HPDE6-E6E7 (cell line): ENCODE measurements at regions not wholly inside any gene's neighbourhood (a gene's known extent, or its start where the extent isn't known, plus 50 kb on each side); places are given as distances from the start of the nearest gene placed in this dataset.

ENCODE experiments used
- DNase-seq: peaks from one replicate; pipeline ENCODE4 v3.0.0; 2011; ENCODE audit warnings: missing footprints; ENCODE audit errors: extremely low spot score

- no peak for DNase-seq
Observed at GRCh38 chr7:9846902-9847301, 1126.8 kb upstream of the PHF14 start.

- no peak for DNase-seq
Observed at GRCh38 chr7:9854605-9855004, 1119.1 kb upstream of the PHF14 start.

DNA sequence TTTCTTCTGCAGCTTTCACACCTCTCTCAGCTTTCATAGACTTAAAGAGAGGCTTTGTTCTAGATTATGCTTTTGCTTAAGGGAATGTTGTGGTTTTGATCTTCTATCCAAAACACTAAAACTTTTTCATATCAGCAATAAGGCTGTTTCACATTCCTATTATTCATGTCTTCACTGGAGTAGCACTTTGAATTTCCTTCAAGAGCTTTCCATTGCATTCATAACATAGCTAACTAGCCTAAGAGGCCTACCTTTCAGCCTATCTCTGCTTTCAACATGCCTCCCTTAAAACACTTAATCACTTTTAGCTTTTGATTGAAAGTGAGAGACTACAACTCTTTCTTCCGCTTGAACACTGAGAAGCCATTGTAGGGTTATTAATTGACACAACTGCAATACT lies 1117.0 kb upstream of the PHF14 start:
- DNase-seq = no peak

DNA sequence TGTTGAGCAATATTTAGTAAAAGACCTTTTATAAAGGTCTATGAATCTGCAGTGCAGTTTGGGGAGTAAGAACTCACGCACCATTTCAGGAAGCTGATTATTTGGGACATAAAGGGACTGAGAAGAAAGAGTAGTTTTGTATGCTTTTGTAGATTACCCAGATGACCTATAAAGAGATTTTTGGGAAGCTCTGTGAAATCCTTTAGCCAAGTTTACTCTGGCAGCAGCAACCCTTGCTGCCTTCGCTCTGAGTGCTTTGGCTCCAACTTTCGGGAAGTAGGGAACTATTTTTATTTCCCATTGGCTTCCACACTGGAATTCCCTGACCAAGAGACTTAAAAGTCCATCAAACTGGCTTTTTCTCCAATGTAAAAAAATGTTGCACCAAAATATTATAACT lies 1110.1 kb upstream of the PHF14 start:
- DNase-seq = no peak

DNA sequence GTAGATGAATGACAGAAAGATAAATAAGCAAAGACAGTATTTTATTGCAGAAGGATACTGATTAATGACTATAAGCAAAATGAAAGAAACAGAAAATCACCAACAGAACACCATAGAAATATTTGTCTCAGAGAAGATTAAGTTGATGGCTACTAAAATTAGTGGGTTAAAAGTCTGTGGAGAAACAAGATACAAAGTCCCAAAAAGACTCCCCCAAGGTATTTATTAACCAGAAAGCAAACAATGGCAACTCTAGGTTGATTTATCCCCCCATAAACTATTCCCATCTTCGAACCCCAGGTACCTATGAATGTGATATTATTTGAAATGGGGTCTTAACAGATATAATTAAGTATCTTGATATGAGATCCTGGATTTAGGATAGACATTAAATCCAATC lies 1104.5 kb upstream of the PHF14 start:
- DNase-seq = no peak

DNA sequence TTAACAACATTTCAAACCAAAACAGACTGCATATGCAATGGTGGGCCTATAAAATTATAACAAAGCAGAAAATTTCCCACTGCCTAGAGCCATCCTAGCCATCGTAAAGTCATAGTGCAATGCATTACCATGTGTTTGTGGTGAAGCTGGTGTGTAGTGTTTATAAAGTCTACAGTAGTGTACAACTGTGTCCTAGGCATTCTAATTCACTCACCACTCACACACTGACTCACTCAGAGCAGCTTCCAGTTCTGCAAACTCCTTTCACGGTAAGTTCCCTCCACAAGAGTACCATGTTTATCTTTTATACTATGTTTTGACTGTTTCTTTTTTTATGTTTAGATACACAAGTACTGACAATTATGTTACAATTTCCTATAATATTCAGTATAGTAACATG lies 1104.1 kb upstream of the PHF14 start:
- no peak for DNase-seq

DNA sequence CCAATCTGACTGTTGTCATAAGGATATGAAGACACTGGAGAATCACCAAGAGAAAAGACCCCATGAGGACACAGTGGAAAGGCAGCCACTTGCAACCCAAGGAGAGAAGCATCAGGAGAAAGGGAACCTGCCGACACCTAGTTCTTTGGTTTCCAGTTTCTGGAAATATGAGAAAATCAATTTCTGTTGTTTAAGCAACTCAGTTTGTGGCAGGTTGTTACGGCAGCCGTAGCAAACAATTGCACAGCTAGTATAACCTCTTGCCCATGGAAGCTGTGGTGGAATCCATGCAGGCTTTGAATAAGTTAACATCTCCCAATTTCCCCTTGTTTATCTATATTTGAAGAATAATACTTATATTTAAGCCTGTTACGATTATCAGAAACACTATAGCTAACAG lies 1103.0 kb upstream of the PHF14 start:
- no peak for DNase-seq

DNA sequence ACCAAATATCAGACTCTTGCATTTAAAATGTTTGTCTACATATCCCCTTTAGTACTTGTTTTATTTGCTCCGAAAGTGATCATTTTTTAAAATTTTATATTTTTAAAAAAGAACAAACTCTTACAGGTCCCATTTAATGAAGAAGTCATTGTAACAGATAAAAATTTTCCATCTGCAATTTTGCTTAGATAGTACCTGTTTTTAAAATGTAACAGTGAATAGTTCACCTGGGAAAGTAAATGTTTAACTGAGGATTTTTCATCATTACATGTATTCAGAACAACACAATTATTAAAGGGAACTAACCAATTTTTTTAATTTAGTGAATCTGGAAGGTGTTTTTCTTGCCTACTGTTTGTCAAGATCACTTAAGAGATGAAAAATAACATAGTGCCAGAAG lies 1099.5 kb upstream of the PHF14 start:
- DNase-seq = no peak

DNA sequence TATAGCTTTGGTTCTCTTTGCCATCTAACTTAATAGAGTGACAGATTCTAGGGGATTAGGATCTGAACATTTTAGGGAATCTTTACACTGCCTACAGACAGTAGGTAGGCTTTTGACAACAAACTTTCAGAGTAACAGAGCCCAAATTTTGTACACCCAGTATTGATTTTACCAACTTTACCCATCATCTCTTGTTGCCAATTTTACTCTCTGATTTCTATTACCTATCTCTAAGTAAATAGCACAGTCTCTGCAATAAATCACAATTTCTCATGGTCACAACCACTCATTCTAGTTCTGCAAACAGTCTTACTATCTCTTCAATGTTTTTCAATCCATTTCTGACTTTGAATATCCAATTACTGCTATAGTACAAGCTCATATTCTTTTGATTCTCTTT lies 1097.6 kb upstream of the PHF14 start:
- DNase-seq = no peak

DNA sequence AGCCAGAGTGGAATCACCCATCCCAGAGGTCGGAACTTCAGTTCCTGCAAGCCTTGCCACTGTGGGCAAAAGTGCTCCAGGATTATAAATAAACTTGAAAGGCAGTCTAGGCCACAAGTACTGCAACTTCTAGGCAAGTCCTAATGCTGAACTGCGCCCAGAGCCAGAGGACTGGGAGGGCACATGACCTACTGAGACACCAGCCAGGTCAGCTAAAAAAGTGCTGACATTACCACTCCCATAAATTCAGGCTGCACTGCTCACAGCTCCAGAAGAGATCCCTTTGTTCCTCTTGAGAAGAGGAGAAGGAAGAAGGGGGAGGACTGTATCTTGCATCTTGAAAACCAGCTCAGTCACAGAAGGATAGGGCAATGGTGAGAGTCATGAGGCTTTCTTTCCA lies 1084.1 kb upstream of the PHF14 start:
- DNase-seq = no peak

DNA sequence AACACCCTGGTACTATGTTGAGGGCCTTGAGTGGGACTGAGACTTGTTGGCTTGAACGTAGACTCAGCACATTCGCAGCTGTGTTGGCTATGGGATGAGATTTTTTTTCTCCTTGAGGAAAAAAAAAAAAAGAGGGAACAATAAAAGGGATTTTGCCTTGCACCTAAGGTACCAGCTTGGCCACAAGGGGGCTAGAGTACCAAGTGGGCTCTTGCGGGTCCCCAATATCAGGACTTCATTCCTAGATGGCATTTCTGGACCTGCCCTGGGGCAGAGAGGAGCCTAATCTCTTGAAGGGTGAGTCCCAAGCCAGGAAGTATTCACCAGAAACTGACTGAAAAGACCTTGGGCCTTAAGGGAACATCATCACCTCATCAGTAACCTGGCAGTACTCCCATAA lies 1083.6 kb upstream of the PHF14 start:
- no peak for DNase-seq

GRCh38 chr7:9891056-9891455 lies 1082.6 kb upstream of the PHF14 start:
- DNase-seq = no peak

GRCh38 chr7:9900339-9900738 lies 1073.3 kb upstream of the PHF14 start:
- DNase-seq = no peak

- DNase-seq = no peak
Observed at GRCh38 chr7:9921326-9921725, 1052.3 kb upstream of the PHF14 start.

DNA sequence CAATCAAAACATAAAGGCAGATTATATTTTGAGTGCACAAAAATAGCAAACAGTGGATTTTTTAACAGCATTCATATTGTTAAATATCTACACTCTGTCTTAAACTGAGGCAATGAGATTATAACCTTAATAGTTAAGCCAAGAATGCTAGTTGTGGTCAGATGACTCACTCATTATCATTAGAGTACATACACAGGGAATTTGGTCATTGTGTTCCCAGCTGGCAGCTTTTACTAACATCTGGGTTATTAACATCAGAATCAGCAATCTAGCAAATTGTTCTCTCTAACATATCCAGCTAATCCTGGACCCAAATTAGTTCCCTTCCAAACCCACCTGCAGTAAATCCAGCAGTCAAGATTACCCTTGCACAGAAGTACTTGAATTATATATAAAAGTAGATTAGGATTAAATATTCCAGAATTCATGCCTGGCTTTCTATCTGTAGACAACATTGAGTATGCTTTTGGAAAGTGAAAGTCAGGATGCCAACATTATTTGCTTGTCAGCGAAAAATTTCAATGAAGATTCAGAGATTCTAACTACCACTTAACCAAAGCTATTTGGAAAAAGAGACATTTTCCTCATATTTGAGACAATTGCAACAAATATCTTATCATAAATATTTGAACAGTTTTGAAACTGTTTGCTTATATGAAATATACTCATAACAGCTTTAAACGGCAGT lies 1035.6 kb upstream of the PHF14 start:
- no peak for DNase-seq

DNA sequence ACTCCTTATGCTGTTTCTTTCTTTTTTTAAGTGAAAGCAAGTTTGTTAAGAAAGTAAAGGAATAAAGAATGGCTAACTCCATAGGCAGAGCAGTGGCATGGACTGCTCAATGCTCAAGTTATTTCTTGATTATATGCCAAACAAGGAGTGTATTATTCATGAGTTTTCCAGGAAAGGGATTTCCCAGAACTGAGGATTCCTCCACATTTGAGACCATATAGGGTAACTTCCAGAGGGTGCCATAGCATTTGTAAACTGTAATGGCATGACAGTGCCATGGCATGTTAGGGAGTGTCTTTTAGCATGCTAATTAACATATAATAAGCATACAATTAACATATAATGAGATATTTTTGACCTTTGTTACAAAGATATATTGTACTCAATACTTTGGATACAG lies 1034.5 kb upstream of the PHF14 start:
- DNase-seq = no peak

- DNase-seq = no peak
Observed at GRCh38 chr7:9945131-9945530, 1028.5 kb upstream of the PHF14 start.

DNA sequence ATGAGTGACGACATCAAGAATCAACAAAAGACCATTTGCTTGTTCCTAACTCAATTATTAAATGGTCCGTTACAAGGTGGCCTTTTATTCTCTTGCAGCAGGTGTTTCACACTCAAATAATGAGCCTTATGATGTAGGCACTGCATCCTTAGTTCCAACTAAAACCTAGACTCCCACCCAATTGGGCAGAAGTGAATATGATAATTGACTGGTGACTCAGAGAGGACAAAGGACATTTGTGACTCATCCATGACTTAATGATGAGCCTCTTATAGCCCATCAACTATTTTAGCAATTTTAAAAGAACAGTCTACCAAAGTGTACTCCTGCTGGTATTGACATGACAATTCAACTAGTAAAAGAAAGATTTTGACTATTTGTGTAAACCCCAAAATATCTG lies 1027.8 kb upstream of the PHF14 start:
- no peak for DNase-seq

DNA sequence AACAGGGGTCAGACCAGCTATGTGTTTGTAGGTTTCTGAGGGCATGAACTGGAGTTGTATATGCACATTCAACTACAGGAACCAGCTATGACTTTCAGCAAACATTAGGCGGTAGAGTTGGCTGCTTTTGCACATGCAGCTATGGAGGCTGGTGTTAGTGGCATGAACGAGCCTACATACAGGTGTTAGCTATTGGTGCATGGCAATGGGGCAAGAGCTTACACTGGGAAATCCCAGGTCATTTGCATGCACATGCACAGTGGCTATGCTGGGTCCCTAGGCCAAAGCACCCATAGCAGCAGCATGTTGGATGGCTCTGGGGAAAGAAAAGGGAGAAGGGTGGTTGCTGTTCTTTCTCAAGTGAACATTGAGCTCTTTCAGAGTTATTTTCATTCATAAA lies 1018.5 kb upstream of the PHF14 start:
- no peak for DNase-seq

- no peak for DNase-seq
Observed at GRCh38 chr7:9958486-9958885, 1015.2 kb upstream of the PHF14 start.

DNA sequence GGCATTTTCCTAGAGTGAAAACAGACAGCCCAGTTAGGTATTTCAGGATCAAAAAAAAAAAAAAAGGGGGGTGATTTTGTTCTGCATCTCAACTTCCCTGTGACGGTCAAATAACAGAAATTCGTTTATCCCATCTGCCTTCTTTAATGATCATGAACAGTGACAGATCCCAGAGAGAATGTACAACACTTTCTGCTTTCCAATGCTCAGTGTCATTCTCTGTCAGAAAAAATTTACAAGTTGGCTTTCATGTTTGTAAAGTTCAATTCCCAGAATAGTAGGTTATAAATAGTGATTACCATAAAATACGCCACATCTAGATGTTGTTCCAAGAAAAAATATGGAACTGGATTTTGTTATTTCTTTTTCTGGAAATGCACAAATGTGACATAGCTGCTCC lies 1013.2 kb upstream of the PHF14 start:
- no peak for DNase-seq

DNA sequence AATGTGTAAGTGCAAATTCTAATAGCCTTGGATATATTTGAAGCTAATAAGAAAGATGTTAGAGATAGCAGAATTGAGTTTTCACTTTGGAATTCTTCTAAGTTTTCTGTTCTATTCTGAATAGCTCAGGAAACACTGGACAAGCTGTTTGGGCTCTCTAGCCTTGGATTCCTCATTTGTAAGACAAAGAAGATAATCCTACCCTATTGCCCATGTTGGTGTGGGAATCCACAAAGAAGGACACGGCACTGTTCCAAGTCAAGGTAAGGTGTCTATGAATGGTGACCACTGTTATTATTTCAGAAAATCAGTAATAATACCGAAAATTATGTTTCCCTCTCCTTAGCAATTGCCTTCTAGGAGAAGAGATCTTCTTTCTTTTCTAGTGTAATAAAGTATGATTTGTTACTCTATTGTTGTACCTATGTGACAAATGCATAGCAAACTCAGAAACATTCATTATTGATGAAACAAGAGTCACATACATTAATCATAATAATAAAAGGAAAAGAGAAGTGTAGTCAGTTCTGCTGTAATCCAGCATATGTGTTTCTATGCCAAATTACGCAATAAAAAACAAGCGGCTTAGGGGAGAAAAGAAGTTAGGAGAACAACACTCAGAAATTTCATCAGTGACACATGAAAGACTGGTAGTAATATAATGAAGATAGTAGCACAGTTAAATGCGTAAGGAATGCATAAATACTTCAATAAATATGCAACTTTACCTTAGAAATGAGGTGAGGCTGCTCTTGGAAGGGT lies 1012.3 kb upstream of the PHF14 start:
- no peak for DNase-seq

GRCh38 chr7:9962742-9963141 lies 1010.9 kb upstream of the PHF14 start:
- DNase-seq = no peak
